ENCODE measurements at regions not wholly inside any gene's neighbourhood (a gene's known extent, or its start where the extent isn't known, plus 50 kb on each side); places are given as distances from the start of the nearest gene placed in this dataset.

DNA sequence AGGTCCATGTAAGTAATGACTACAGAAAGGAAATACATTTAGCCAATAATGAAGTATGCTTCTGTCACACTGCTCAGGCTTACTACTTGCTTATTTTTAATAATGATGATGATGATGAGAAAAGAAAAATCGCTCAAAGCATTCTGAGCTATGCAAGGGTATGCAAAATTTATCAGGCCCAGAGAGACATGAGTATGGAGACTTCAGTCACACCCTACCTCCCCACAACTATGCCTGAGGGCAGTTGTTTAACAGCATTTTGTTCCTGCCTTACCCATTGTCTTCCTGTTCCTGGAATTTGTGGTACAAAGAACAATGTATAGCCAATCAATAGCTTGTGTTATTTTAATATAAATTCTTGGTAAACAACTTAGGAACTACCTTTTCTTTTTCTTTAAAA is 232.6 kb upstream of the ZBED5 start:
- H3K4me1 ChIP-seq (ENCODE audit: insufficient read depth, low read length), result no peaks in the 10 kb centered on the region
- TF ChIP-seq, protein P1, sequence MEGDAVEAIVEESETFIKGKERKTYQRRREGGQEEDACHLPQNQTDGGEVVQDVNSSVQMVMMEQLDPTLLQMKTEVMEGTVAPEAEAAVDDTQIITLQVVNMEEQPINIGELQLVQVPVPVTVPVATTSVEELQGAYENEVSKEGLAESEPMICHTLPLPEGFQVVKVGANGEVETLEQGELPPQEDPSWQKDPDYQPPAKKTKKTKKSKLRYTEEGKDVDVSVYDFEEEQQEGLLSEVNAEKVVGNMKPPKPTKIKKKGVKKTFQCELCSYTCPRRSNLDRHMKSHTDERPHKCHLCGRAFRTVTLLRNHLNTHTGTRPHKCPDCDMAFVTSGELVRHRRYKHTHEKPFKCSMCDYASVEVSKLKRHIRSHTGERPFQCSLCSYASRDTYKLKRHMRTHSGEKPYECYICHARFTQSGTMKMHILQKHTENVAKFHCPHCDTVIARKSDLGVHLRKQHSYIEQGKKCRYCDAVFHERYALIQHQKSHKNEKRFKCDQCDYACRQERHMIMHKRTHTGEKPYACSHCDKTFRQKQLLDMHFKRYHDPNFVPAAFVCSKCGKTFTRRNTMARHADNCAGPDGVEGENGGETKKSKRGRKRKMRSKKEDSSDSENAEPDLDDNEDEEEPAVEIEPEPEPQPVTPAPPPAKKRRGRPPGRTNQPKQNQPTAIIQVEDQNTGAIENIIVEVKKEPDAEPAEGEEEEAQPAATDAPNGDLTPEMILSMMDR (IDR thresholded peaks at IDR 0.05; ENCODE audit: extremely low read depth, low read depth, low read length), result no peak
- DNase-seq (ENCODE audit: insufficient read length, low spot score, missing footprints), result no peak
- H3K9me3 ChIP-seq (ENCODE audit: low read depth, low read length), result no peaks in the 10 kb centered on the region
- H3K4me2 ChIP-seq (ENCODE audit: insufficient read depth, low read length), result no peak overlapping the region
- H2AFZ ChIP-seq (ENCODE audit: low read length), result no peak overlapping the region
- no peaks in the 10 kb centered on the region for H3K27me3 ChIP-seq (ENCODE audit: insufficient read depth, low read length)
- no peaks in the 10 kb centered on the region for H4K20me1 ChIP-seq (ENCODE audit: insufficient read depth, low read length)
- H3K79me2 ChIP-seq (ENCODE audit: insufficient read depth, low read length), result no peaks in the 10 kb centered on the region
- no peak overlapping the region for H3K4me3 ChIP-seq (ENCODE audit: insufficient read depth, low read length)
- H3K36me3 ChIP-seq (ENCODE audit: insufficient read depth, low read length), result no peaks in the 10 kb centered on the region
- H3K27ac ChIP-seq (ENCODE audit: low read depth, low read length), result no peak overlapping the region

DNA sequence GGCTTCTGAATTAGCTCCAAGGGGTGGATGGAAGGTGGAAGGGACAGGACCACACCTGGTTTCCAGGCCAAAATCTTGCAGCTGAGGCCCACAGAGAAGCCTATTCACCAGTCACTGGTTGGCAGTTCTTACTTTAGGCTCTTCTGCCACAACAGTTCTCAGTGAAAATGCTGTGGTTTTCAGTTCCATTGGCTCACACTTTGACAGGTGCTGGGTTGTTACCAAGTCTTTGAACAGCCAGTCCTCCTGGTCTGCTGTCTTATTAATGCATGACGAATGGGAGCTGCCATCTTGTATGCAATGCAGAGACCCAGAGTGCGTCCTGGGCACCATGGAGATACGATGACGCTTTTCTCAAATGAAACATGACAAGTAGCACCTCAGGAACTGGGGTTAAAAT is 232.0 kb upstream of the ZBED5 start:
- no peak overlapping the region for H3K4me2 ChIP-seq (ENCODE audit: insufficient read depth, low read length)
- H3K36me3 ChIP-seq (ENCODE audit: insufficient read depth, low read length), result no peaks in the 10 kb centered on the region
- no peak overlapping the region for H3K27ac ChIP-seq (ENCODE audit: low read depth, low read length)
- TF ChIP-seq, protein P1 (IDR thresholded peaks at IDR 0.05; ENCODE audit: extremely low read depth, low read depth, low read length), result no peak
- no peak overlapping the region for H3K4me3 ChIP-seq (ENCODE audit: insufficient read depth, low read length)
- H3K9me3 ChIP-seq (ENCODE audit: low read depth, low read length), result no peaks in the 10 kb centered on the region
- no peaks in the 10 kb centered on the region for H3K4me1 ChIP-seq (ENCODE audit: insufficient read depth, low read length)
- DNase-seq (ENCODE audit: insufficient read length, low spot score, missing footprints), result no peak
- H4K20me1 ChIP-seq (ENCODE audit: insufficient read depth, low read length), result no peaks in the 10 kb centered on the region
- H2AFZ ChIP-seq (ENCODE audit: low read length), result no peak overlapping the region
- peaks cover 6% of the 10 kb centered on the region for H3K27me3 ChIP-seq (ENCODE audit: insufficient read depth, low read length)
- no peaks in the 10 kb centered on the region for H3K79me2 ChIP-seq (ENCODE audit: insufficient read depth, low read length)

DNA sequence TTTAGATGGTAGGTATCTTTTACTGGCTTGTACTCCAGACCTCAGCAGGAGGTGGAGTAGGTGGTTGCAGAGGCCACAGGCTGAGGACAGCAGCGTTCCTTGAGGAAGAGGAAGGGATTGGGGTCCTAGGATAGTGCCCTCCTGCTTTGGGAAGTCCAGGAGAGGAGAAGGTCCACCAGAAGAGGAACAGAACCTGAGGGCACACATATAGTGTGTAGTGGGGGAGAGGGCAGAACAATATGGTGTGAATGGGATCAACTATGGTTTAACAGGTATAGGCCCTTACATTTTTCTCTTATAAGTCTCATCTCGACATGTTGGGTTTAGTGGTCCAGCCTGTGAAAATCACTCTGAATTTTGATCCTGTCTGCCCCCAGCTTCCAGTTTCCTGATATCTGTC is 229.1 kb upstream of the ZBED5 start:
- DNase-seq (ENCODE audit: insufficient read length, low spot score, missing footprints), result no peak
- Histone ChIP-seq H2AFZ (ENCODE audit: low read length) (no peak overlapping the region), H4K20me1 (ENCODE audit: insufficient read depth, low read length) (no peaks in the 10 kb centered on the region), H3K79me2 (ENCODE audit: insufficient read depth, low read length) (no peaks in the 10 kb centered on the region), H3K4me1 (ENCODE audit: insufficient read depth, low read length) (no peaks in the 10 kb centered on the region), H3K27ac (ENCODE audit: low read depth, low read length) (no peak overlapping the region), H3K4me3 (ENCODE audit: insufficient read depth, low read length) (no peak overlapping the region), H3K9me3 (ENCODE audit: low read depth, low read length) (no peaks in the 10 kb centered on the region), H3K4me2 (ENCODE audit: insufficient read depth, low read length) (no peak overlapping the region), H3K27me3 (ENCODE audit: insufficient read depth, low read length) (peaks cover 21% of the 10 kb centered on the region), H3K36me3 (ENCODE audit: insufficient read depth, low read length) (no peaks in the 10 kb centered on the region)
- TF ChIP-seq, protein P1 (IDR thresholded peaks at IDR 0.05; ENCODE audit: extremely low read depth, low read depth, low read length), result no peak

DNA sequence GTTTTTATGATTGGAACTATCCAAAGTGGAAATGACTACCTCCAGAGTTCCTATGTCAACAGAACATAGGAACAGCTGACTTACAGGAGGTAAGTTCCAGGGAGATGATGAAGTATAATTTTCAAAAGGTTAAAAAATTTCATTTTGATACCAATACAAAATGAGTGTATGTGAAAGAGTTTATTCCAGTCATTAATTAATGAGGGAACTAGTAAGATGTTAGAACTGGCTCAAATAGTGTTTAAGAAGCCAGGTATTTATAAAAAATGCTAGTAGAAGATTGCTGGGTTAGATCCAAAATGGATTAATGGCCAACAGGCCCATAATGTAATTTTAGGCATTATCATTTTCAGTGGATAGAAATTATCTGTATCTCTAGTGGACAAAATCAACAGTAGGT is 227.7 kb upstream of the ZBED5 start:
- Histone ChIP-seq H3K9me3 (ENCODE audit: low read depth, low read length) (no peaks in the 10 kb centered on the region), H3K79me2 (ENCODE audit: insufficient read depth, low read length) (no peaks in the 10 kb centered on the region), H3K4me2 (ENCODE audit: insufficient read depth, low read length) (no peak overlapping the region), H3K4me3 (ENCODE audit: insufficient read depth, low read length) (no peak overlapping the region), H3K36me3 (ENCODE audit: insufficient read depth, low read length) (no peaks in the 10 kb centered on the region), H3K27ac (ENCODE audit: low read depth, low read length) (no peak overlapping the region), H4K20me1 (ENCODE audit: insufficient read depth, low read length) (no peaks in the 10 kb centered on the region), H3K4me1 (ENCODE audit: insufficient read depth, low read length) (no peaks in the 10 kb centered on the region), H3K27me3 (ENCODE audit: insufficient read depth, low read length) (peaks cover 28% of the 10 kb centered on the region), H2AFZ (ENCODE audit: low read length) (no peak overlapping the region)
- DNase-seq (ENCODE audit: insufficient read length, low spot score, missing footprints), result no peak
- TF ChIP-seq, protein P1 (IDR thresholded peaks at IDR 0.05; ENCODE audit: extremely low read depth, low read depth, low read length), result no peak
